ENCODE measurements at regions not wholly inside any gene's neighbourhood (a gene's known extent, or its start where the extent isn't known, plus 50 kb on each side); places are given as distances from the start of the nearest gene placed in this dataset.

- in situ Hi-C loops (cut with MboI; ENCODE audit: low sequenced_read_pairs, unreplicated experiment) = no loop called here
- no peak for DNase-seq (ENCODE audit: low spot score)
- TF ChIP-seq, protein P1, sequence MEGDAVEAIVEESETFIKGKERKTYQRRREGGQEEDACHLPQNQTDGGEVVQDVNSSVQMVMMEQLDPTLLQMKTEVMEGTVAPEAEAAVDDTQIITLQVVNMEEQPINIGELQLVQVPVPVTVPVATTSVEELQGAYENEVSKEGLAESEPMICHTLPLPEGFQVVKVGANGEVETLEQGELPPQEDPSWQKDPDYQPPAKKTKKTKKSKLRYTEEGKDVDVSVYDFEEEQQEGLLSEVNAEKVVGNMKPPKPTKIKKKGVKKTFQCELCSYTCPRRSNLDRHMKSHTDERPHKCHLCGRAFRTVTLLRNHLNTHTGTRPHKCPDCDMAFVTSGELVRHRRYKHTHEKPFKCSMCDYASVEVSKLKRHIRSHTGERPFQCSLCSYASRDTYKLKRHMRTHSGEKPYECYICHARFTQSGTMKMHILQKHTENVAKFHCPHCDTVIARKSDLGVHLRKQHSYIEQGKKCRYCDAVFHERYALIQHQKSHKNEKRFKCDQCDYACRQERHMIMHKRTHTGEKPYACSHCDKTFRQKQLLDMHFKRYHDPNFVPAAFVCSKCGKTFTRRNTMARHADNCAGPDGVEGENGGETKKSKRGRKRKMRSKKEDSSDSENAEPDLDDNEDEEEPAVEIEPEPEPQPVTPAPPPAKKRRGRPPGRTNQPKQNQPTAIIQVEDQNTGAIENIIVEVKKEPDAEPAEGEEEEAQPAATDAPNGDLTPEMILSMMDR (IDR thresholded peaks at IDR 0.05; ENCODE audit: borderline replicate concordance, control extremely low read depth, extremely low read depth, insufficient read depth, missing control alignments) = no peak
Measured at GRCh38 chr20:11060423-11061185, 386.8 kb upstream of the JAG1 start.

GRCh38 chr20:11063444-11063843 lies 389.6 kb upstream of the JAG1 start:
- DNase-seq (ENCODE audit: low spot score) = no peak
- TF ChIP-seq, protein P1 (IDR thresholded peaks at IDR 0.05; ENCODE audit: borderline replicate concordance, control extremely low read depth, extremely low read depth, insufficient read depth, missing control alignments) = no peak
- in situ Hi-C loops (cut with MboI; ENCODE audit: low sequenced_read_pairs, unreplicated experiment) = no loop called here

DNA sequence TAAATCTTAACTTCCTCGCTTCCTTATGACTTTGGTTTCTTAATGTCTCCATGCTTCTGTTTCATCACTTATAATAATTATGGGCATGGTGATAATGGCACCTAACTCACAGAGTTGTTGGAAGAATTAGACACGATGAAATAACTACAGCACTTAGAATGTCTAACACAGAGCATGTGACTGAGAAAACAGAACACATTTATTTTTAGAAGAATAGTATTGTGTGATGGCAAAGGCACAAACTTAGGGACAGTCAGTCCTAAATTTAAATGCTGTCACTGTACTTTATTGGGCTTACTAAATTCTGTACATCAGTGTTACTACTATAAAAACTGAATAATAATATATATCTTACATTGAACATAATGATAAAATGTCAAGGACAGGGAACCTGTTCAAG lies 391.1 kb upstream of the JAG1 start:
- TF ChIP-seq, protein P1 (IDR thresholded peaks at IDR 0.05; ENCODE audit: borderline replicate concordance, control extremely low read depth, extremely low read depth, insufficient read depth, missing control alignments) = no peak
- DNase-seq (ENCODE audit: low spot score) = no peak
- in situ Hi-C loops (cut with MboI; ENCODE audit: low sequenced_read_pairs, unreplicated experiment) = no loop called here

GRCh38 chr20:11067359-11067758 lies 393.6 kb upstream of the JAG1 start:
- TF ChIP-seq, protein P1 (IDR thresholded peaks at IDR 0.05; ENCODE audit: borderline replicate concordance, control extremely low read depth, extremely low read depth, insufficient read depth, missing control alignments) = no peak
- in situ Hi-C loops (cut with MboI; ENCODE audit: low sequenced_read_pairs, unreplicated experiment) = no loop called here
- DNase-seq (ENCODE audit: low spot score) = no peak

DNA sequence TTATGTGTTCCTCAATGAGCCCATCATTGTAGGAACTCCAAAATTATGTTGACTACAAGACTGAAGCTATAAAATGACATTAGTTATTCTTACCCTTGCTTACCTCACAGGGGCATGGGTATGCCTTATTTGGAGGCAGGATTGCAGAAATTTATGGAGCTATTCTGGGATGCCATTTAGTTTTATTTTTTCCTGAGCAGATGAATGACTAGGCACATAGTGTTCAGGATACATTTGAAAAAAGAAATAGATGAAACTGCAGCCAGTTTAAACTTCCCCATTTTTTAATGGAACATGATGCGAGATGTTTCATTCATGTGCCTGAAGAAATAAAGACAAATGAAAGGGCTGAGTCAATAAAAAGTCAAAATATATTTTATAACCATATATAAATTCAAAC lies 399.2 kb upstream of the JAG1 start:
- TF ChIP-seq, protein P1 (IDR thresholded peaks at IDR 0.05; ENCODE audit: borderline replicate concordance, control extremely low read depth, extremely low read depth, insufficient read depth, missing control alignments) = no peak

DNA sequence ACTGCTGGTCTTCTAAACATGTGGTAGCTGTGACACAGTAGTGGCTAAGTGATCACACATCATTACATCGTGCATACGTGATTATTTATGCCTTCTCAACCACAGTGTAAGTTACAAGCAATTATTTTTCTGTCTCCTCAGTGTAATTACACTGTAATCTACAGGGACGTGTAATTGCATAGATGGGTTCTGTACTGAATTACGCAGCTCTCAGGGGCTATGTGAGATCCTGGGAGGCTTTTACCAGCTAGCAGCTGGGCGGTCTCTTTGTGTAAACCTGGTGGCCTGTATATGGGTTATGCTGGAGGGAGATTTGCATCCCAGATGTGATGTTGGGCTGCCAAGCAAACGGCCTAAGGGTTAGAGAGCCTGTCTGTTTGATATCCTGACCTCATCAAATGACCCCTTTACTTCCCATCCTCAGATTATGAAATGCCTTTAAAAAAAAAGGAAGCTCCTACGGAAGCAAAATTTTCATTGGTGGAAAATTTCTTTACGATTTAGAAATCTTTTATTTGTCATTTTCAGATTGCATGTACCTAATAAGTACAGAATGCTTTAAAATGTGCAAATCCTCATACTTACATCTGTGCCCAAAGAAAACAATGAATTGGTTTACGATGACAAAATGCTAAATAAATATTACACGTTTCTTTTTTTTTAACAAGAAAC lies 402.8 kb upstream of the JAG1 start:
- in situ Hi-C loops (cut with MboI; ENCODE audit: low sequenced_read_pairs, unreplicated experiment) = no loop called here
- TF ChIP-seq, protein P1 (IDR thresholded peaks at IDR 0.05; ENCODE audit: borderline replicate concordance, control extremely low read depth, extremely low read depth, insufficient read depth, missing control alignments) = no peak
- no peak for DNase-seq (ENCODE audit: low spot score)

More for the DNA sequence above, 399.2 kb upstream of the JAG1 start:
- in situ Hi-C loops (cut with MboI; ENCODE audit: low sequenced_read_pairs, unreplicated experiment) = no loop called here
- no peak for DNase-seq (ENCODE audit: low spot score)

Data from GM13976 (cell line).